MCF 10A (cell line): ENCODE measurements at regions not wholly inside any gene's neighbourhood (a gene's known extent, or its start where the extent isn't known, plus 50 kb on each side); places are given as distances from the start of the nearest gene placed in this dataset.

Experiments used
- BruUV-seq: library from RNA; stranded (reverse); fragments of 400-500 nt; replicated peaks from 2 replicates; lab custom pipeline; 2021; lab: Mats Ljungman, UMichigan
- CTCF ChIA-PET: fragments of 300-600 bp; sonication (Branson Sonifier 250); formaldehyde crosslinking; extraction: SDS; loops from one replicate; lab custom pipeline; 2021; ENCODE audit warnings: antibody characterized with exemption, inconsistent platforms; lab: Yijun Ruan, JAX
- POLR2A ChIA-PET: fragments of 300-600, 350-650 bp; sonication (Branson Sonifier 250); formaldehyde crosslinking; extraction: SDS; loops from one replicate; lab custom pipeline; 2020; ENCODE audit warnings: antibody characterized with exemption, inconsistent platforms; lab: Yijun Ruan, JAX
- DNase-seq: peaks from one replicate; pipeline ENCODE4 v3.0.0-alpha.2; 2018; ENCODE audit not compliant: unreplicated experiment
- H3K27ac Mint-ChIP-seq: one replicate; pipeline ENCODE4 v1.8.0; 2022; ENCODE audit warnings: mild to moderate bottlenecking, low read depth, mixed read lengths; ENCODE audit not compliant: unreplicated experiment
- H3K27me3 Mint-ChIP-seq: one replicate; pipeline ENCODE4 v1.8.0; 2022; ENCODE audit warnings: mixed read lengths; ENCODE audit not compliant: insufficient read depth, unreplicated experiment
- H3K36me3 Mint-ChIP-seq: one replicate; pipeline ENCODE4 v1.8.0; 2022; ENCODE audit warnings: mild to moderate bottlenecking, moderate library complexity, mixed read lengths; ENCODE audit not compliant: insufficient read depth, unreplicated experiment
- H3K4me1 Mint-ChIP-seq: one replicate; pipeline ENCODE4 v1.8.0; 2022; ENCODE audit warnings: mixed read lengths; ENCODE audit not compliant: insufficient read depth, unreplicated experiment
- H3K4me3 Mint-ChIP-seq: one replicate; pipeline ENCODE4 v1.8.0; 2022; ENCODE audit warnings: mild to moderate bottlenecking, moderate library complexity, mixed read lengths; ENCODE audit not compliant: unreplicated experiment
- H3K9me3 Mint-ChIP-seq: one replicate; pipeline ENCODE4 v1.8.0; 2022; ENCODE audit warnings: mixed read lengths; ENCODE audit not compliant: unreplicated experiment
- CTCF ChIP-seq: fragments of 200-600 bp; IDR thresholded peaks from one replicate; pipeline ENCODE4 v1.8.0; 2022; ENCODE audit warnings: antibody characterized with exemption, mild to moderate bottlenecking; ENCODE audit not compliant: unreplicated experiment
- intact Hi-C: fragments of 100-400 bp; cut with micrococcal nuclease; formaldehyde crosslinking; loops from 2 replicates; pipeline ENCODE4 v1.14.1; 2022

DNA sequence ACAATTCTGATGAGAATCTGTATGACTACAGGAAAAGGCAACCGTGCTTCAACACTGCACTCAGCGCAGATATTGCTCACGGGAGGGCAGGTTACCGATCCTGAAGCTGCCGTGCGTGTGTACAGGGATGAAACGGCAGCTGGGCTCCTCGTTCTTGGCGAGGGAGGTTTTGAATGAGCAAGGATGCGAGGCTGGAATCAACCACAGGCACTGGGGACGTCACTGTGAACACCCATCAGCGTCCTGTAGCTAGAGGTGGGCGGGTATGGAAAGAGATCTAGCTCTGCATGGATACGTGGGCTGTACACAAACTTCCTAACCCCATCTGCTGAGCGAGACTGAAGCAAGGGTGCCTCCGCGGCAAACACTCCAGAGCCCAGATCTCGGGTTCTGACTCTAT, 84.3 kb upstream of the COL5A1 start:
- Mint-ChIP-seq H3K4me1 (no peaks in the 10 kb centered on the region), H3K36me3 (peaks cover 6% of the 10 kb centered on the region), H3K27ac (no peak overlapping the region), H3K4me3 (no peak overlapping the region), H3K9me3 (no peaks in the 10 kb centered on the region), H3K27me3 (peaks cover 51% of the 10 kb centered on the region)
- no TSS peak for BruUV-seq
- DNase-seq = no peak
- TF ChIP-seq CTCF = no peak
- intact Hi-C loops = no loop called here
- POLR2A ChIA-PET = no interaction called here
- CTCF ChIA-PET = interaction anchor here (1.2 kb wide), 1 partner anchor 99 kb away, joined by 5 read pairs; no protein-coding TSS in a partner anchor

- ChIA-PET CTCF (no interaction called here), POLR2A (interaction anchor here (0.6 to 1.0 kb wide), 2 partner anchors 8 to 55 kb away, joined by 4 to 6 read pairs; no protein-coding TSS in a partner anchor)
- Mint-ChIP-seq H3K27ac (no peak overlapping the region), H3K4me3 (no peak overlapping the region), H3K36me3 (peaks cover 6% of the 10 kb centered on the region), H3K4me1 (no peaks in the 10 kb centered on the region), H3K27me3 (peaks cover 61% of the 10 kb centered on the region), H3K9me3 (no peaks in the 10 kb centered on the region)
- no TSS peak for BruUV-seq
- DNase-seq = no peak
- intact Hi-C loops = no loop called here
- TF ChIP-seq CTCF = no peak
Observed at GRCh38 chr9:134558124-134558905, 83.3 kb upstream of the COL5A1 start.

- Mint-ChIP-seq H3K36me3 (peaks cover 6% of the 10 kb centered on the region), H3K4me1 (no peaks in the 10 kb centered on the region), H3K4me3 (no peak overlapping the region), H3K9me3 (no peaks in the 10 kb centered on the region), H3K27me3 (peaks cover 68% of the 10 kb centered on the region), H3K27ac (no peak overlapping the region)
- ChIA-PET CTCF (interaction anchor here (0.7 kb wide), 1 partner anchor 402 kb away, joined by 3 read pairs; no protein-coding TSS in a partner anchor), POLR2A (interaction anchor here (1.0 kb wide), 1 partner anchor 56 kb away, joined by 4 read pairs; no protein-coding TSS in a partner anchor)
- no peak for DNase-seq
- no peak for TF ChIP-seq CTCF
- BruUV-seq = no TSS peak
- intact Hi-C loops = no loop called here
Observed at GRCh38 chr9:134559013-134559412, 82.6 kb upstream of the COL5A1 start.

GRCh38 chr9:134560206-134560605, 81.4 kb upstream of the COL5A1 start:
- ChIA-PET POLR2A (no interaction called here), CTCF (no interaction called here)
- Mint-ChIP-seq H3K36me3 (peaks cover 6% of the 10 kb centered on the region), H3K9me3 (no peaks in the 10 kb centered on the region), H3K27ac (no peak overlapping the region), H3K4me3 (no peak overlapping the region), H3K27me3 (peaks cover 77% of the 10 kb centered on the region), H3K4me1 (no peaks in the 10 kb centered on the region)
- intact Hi-C loops = no loop called here
- DNase-seq = no peak
- no peak for TF ChIP-seq CTCF
- BruUV-seq = no TSS peak
